Eye (tissue), 1 donor: ENCODE measurements at regions not wholly inside any gene's neighbourhood (a gene's known extent, or its start where the extent isn't known, plus 50 kb on each side); places are given as distances from the start of the nearest gene placed in this dataset.
"Not testable (repeated sequence)": the region's sequence is repeated elsewhere in the genome, so short reads cannot be mapped to it uniquely, and the experiment has no call there.

Experiments used
- DNase-seq: peaks from one replicate; pipeline ENCODE4 v3.0.0-alpha.2; 2015

GRCh38 chr12:4822572-4822971 is 87.1 kb upstream of the KCNA1 start:
- DNase-seq, result no peak

- DNase-seq, result no peak
These were observed 85.3 kb upstream of the KCNA1 start for GRCh38 chr12:4824380-4824779.

- DNase-seq, result no peak
These were observed 84.5 kb upstream of the KCNA1 start for GRCh38 chr12:4825011-4825858.

- DNase-seq, result no peak
These were observed 82.8 kb upstream of the KCNA1 start for GRCh38 chr12:4826909-4827308.

- no peak for DNase-seq
These were observed 81.5 kb upstream of the KCNA1 start for GRCh38 chr12:4828176-4828575.

GRCh38 chr12:4829161-4829792 is 80.4 kb upstream of the KCNA1 start:
- no peak for DNase-seq

GRCh38 chr12:4829793-4830162 is 79.9 kb upstream of the KCNA1 start:
- DNase-seq, result no peak

- no peak for DNase-seq
These were observed 79.0 kb upstream of the KCNA1 start for GRCh38 chr12:4830556-4831210.

GRCh38 chr12:4833053-4833452 is 76.7 kb upstream of the KCNA1 start:
- DNase-seq, result no peak

GRCh38 chr12:4833524-4833923 is 76.2 kb upstream of the KCNA1 start:
- no peak for DNase-seq

GRCh38 chr12:4842401-4842800 is 67.3 kb upstream of the KCNA1 start:
- not testable (repeated sequence) for DNase-seq

GRCh38 chr12:4843907-4844306 is 65.8 kb upstream of the KCNA1 start:
- DNase-seq, result no peak

GRCh38 chr12:4847713-4848112 is 62.0 kb upstream of the KCNA1 start:
- DNase-seq, result no peak

- peak; percentile 78 for DNase-seq
These were observed 60.6 kb upstream of the KCNA1 start for GRCh38 chr12:4849115-4849541.

- DNase-seq, result no peak
These were observed 59.8 kb upstream of the KCNA1 start for GRCh38 chr12:4849795-4850345.

- DNase-seq, result no peak
These were observed 58.8 kb upstream of the KCNA1 start for GRCh38 chr12:4850857-4851380.

- DNase-seq, result no peak
These were observed 57.4 kb upstream of the KCNA1 start for GRCh38 chr12:4852308-4852707.

GRCh38 chr12:4852911-4853310 is 56.8 kb upstream of the KCNA1 start:
- no peak for DNase-seq

GRCh38 chr12:4855121-4855924 is 54.4 kb upstream of the KCNA1 start:
- peak; percentile 96 for DNase-seq

GRCh38 chr12:4856596-4856995 is 53.1 kb upstream of the KCNA1 start:
- DNase-seq, result peak; percentile 3

- DNase-seq, result peak; percentile 95
These were observed 52.0 kb upstream of the KCNA1 start for GRCh38 chr12:4857472-4858291.

GRCh38 chr12:4858386-4858785 is 51.3 kb upstream of the KCNA1 start:
- DNase-seq, result peak; percentile 77
